GM12865 (cell line): ENCODE measurements at regions not wholly inside any gene's neighbourhood (a gene's known extent, or its start where the extent isn't known, plus 50 kb on each side); places are given as distances from the start of the nearest gene placed in this dataset.
"Not testable (repeated sequence)": the region's sequence is repeated elsewhere in the genome, so short reads cannot be mapped to it uniquely, and the experiment has no call there.

Experiments
- DNase-seq: peaks from one replicate; pipeline ENCODE4 v3.0.0; 2010; ENCODE audit warnings: low read depth
- H3K4me3 ChIP-seq: 2 replicates; pipeline ENCODE4 v1.5.1; 2011; ENCODE audit warnings: mild to moderate bottlenecking, low read depth, low read length, control low read depth
- TF ChIP-seq, protein P1 (sequence below): IDR thresholded peaks from 2 replicates; pipeline ENCODE4 v1.5.1; 2011; ENCODE audit warnings: low read length, control low read depth, low read depth, inconsistent platforms; ENCODE audit not compliant: insufficient read depth; ENCODE audit errors: missing control alignments

DNA sequence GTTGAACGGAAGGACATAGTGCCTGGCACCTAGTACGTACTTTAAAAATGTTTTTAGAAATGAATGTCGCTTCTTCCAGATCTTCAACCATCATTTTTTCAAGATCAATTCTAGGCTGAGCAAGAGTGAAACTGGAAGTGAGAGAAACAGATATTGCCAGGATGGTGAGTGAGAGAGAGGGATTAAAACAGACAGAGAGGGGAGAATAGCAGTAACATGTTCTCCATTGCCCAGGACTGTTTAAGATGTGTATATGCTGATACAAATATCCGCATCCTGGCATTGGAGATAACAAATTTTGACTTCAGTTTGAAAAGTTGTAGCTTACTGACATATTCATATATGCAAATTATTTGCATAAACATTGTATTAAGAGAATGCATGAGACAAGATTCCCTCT lies 1156.1 kb downstream of the TBL1XR1 start:
- TF ChIP-seq, protein P1, sequence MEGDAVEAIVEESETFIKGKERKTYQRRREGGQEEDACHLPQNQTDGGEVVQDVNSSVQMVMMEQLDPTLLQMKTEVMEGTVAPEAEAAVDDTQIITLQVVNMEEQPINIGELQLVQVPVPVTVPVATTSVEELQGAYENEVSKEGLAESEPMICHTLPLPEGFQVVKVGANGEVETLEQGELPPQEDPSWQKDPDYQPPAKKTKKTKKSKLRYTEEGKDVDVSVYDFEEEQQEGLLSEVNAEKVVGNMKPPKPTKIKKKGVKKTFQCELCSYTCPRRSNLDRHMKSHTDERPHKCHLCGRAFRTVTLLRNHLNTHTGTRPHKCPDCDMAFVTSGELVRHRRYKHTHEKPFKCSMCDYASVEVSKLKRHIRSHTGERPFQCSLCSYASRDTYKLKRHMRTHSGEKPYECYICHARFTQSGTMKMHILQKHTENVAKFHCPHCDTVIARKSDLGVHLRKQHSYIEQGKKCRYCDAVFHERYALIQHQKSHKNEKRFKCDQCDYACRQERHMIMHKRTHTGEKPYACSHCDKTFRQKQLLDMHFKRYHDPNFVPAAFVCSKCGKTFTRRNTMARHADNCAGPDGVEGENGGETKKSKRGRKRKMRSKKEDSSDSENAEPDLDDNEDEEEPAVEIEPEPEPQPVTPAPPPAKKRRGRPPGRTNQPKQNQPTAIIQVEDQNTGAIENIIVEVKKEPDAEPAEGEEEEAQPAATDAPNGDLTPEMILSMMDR = no peak
- no peak overlapping the region for H3K4me3 ChIP-seq
- no peak for DNase-seq

GRCh38 chr3:176037636-176038035 lies 1159.6 kb downstream of the TBL1XR1 start:
- H3K4me3 ChIP-seq = no peak overlapping the region
- TF ChIP-seq, protein P1 = no peak
- no peak for DNase-seq

DNA sequence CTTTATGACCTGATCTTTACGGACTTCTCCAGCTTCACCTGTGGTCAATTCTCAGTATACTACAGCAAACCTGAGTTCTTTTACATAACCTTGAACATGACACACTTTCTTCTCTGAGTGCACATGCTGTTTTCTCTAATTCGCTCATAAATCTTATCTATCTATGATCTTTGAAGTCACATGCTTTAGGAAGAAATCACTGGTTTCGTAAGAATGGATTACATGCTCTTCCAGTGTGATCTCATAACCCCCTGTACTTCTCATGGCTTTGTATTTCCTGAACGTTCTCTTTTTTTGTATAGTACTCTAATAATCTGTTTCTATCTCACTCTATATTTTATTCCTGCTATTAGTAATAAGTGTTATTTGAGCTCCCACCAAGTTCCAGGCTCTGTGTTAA lies 1165.2 kb downstream of the TBL1XR1 start:
- DNase-seq = no peak
- TF ChIP-seq, protein P1 = no peak

DNA sequence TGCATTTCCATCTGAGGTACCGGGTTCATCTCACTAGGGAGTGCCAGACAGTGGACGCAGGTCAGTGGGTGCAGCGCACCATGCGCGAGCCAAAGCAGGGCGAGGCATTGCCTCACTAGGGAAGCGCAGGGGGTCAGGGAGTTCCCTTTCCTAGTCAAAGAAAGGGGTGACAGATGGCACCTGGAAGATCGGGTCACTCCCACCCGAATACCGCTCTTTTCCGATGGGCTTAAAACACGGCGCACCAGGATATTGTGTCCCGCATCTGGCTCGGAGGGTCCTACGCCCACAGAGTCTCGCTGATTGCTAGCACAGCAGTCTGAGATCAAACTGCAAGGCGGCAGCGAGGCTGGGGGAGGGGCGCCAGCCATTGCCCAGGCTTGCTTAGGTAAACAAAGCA lies 1157.1 kb downstream of the NAALADL2 start:
- not testable (repeated sequence) for H3K4me3 ChIP-seq, DNase-seq

More for the DNA sequence above, 1165.2 kb downstream of the TBL1XR1 start:
- H3K4me3 ChIP-seq = no peak overlapping the region

DNA sequence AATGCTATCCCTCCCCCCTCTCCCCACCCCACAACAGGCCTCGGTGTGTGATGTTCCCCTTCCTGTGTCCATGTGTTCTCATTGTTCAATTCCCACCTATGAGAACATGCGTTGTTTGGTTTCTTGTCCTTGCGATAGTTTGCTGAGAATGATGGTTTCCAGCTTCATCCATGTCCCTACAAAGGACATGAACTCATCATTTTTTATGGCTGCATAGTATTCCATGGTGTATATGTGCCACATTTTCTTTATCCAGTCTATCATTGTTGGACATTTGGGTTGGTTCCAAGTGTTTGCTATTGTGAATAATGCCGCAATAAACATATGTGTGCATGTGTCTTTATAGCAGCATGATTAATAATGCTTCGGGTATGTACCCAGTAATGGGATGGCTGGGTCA lies 1156.1 kb downstream of the NAALADL2 start:
- H3K4me3 ChIP-seq, DNase-seq: not testable (repeated sequence)

DNA sequence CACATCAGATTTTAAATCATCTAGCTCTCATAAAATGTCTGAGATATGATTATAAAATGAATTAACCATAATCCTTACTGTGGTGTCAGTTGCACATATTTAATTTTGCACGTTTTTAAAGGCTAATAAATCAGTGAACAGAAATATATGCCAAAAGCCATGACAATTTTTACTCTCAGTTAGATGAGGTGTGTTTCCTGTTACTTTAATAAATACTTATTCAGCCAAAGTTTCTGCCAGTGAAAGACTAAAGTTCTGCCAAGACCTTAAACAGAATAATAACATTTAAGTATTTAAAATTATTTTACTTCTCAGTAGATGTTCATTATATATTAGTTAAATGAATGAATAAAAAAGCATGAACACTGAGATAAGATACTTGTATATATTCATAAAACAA lies 1150.1 kb downstream of the NAALADL2 start:
- TF ChIP-seq, protein P1 = no peak
- no peak for DNase-seq
- H3K4me3 ChIP-seq = no peak overlapping the region

- TF ChIP-seq, protein P1 = no peak
- no peak for DNase-seq
- H3K4me3 ChIP-seq = no peak overlapping the region
Observed at GRCh38 chr3:176005564-176005963, 1146.4 kb downstream of the NAALADL2 start.

DNA sequence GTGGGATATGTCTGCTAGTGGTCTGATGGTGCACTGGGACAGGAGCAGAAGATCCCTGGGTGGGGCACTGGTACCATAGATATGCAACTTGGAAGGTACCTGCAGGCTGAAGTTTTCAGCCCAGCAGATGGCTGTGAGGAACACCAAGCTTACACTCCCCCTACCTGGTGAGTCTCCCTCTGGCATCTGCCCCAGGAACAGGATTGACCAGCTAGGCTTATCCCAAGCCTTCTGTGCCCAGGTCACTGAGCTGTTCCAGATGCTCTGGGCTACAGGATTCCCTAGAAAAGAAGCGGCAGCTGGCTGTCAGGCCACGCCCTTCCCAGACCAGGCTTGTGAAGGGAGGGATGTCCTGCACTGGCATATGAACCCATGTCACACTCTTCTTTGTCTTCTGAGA lies 1130.0 kb downstream of the NAALADL2 start:
- TF ChIP-seq, protein P1 = no peak
- no peak for DNase-seq
- H3K4me3 ChIP-seq = no peak overlapping the region
